Endothelial cell of hepatic sinusoid (primary cell): ENCODE measurements at regions not wholly inside any gene's neighbourhood (a gene's known extent, or its start where the extent isn't known, plus 50 kb on each side); places are given as distances from the start of the nearest gene placed in this dataset.
"Not testable (repeated sequence)": the region's sequence is repeated elsewhere in the genome, so short reads cannot be mapped to it uniquely, and the experiment has no call there.

Source experiments
- in situ Hi-C: cut with HindIII; loops from 2 replicates; pipeline ENCODE4 v1.10.0; 2017; ENCODE audit warnings: low sequenced_read_pairs

DNA sequence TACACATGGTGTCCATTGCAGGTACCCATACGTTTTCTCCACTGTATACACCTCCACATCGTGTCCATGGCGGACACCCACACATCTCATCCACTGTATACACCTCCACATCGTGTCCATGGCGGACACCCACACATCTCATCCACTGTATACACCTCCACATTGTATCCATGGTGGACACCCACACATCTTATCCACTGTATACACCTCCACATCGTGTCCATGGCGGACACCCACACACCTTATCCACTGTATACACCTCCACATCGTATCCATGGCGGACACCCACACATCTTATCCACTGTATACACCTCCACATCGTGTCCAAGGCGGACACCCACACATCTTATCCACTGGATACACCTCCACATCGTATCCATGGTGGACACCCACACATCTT, 50.4 kb upstream of the TTC34 start:
- in situ Hi-C loops: not testable (repeated sequence)

DNA sequence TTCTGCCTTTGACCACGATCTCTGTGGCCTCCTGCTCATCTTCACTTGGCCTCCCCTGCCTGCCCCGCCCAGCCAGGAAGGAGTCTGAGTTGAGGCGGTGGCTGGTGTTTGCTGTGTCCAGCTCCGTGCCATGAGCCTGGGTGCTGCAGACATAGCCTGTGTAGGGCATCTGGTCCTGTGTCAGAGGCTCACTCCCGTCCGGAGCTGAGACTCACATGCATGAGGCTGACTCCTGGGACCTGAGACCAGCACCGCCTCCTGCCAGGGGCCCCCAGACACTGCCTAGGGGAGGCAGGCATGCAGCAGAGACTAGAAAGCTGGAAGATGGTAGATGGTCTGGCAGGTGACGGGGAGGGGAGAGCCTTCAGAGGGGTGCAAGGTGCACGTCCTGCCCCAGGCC, 52.2 kb upstream of the TTC34 start:
- in situ Hi-C loops: no loop called here

DNA sequence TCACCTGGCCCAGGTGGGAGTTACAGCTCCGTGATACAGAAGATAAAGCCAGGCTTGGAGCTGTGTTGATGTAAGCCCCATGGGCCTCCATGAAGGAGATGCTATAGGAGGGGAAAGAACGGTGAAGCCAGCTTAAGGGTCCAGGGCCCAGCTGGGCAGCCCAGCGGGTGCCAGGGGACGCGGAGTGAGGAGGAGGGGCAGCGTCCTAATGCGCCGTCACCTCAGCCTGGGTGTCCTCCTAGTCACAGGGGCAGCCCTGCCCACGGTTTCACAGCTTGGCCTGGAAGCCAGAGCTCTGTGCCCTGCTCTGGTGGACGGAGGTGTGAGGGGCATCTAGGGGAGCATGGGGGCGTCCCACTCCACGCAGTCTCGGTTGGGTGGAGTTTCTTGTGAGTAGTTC, 52.7 kb upstream of the TTC34 start:
- in situ Hi-C loops: no loop called here

DNA sequence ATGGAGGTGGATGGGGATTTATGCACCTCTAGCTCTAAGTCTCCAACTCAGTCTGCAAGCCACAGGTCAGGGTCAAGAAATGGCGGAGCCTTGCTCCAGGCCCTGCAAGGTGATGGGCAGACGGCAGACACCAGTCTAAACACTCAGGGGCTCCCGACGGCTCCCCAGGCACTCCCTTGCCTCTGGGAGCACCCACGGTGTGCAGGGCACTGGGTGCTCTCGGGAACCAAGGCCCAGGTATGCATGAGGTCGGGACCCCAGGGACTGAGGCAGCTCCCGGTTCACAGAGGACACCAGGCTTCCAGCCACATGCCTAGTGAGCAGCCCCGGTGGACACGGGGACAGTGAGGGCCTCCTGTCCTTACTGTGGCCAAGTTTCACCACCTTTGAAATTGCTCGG, 53.1 kb upstream of the TTC34 start:
- in situ Hi-C loops: no loop called here

DNA sequence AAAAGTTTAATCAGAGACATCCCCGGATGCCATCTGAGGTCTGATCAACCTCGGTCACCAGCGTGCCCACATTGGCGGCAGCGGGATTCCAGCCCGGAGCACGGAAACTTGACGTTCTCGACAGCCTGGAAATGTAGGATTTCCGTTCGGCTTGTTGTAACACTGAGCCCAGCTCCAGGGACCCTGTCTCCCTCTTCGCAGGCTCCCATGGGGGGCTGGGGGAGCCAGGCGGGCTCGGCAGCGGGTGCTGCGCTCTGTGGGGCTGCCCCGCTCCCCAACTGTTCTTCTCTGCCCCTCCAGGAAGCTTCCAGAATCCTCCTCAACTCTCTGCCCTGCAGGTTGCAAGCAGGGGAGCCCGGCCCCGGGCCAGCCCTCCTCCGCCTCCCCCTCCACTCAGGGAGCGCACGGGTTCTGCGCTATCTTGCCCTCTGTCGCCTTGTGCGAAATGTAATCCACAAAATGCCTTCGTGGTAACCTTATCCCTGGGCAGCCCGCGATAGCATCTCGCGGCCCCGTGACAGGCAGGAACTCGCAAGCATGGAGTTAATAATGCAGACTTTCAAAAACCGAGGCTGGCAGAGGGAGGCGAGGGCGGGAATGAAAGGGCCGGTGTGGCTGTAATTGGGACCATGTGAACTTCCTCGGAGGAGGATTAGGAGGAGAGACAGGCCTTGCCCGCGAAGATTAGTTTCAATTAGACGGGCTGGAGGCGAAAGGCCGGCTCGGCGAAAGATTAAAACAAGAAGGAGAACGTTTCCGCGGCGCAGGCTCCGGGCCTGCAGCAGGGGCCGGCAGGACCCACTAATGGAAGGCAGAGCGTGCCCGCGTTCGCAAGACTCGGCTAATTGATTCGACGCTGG, 53.9 kb upstream of the TTC34 start:
- in situ Hi-C loops: no loop called here

DNA sequence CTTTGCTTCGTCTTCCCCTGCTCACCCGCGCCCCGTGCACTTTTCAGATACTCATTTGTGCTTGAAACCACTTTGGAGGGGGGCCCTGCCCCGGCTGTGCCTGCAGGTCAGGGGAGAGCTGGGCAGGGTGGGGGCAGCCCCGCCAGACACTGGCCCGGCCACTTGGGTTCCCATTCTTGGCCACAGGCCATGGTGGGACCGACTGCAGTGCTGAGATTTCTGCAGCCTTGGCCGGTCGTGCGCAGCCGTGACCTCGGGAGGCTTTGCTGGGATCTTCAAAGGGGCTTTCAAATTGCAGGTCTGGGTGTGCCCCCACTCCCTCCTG, 54.5 kb upstream of the TTC34 start:
- in situ Hi-C loops: no loop called here

DNA sequence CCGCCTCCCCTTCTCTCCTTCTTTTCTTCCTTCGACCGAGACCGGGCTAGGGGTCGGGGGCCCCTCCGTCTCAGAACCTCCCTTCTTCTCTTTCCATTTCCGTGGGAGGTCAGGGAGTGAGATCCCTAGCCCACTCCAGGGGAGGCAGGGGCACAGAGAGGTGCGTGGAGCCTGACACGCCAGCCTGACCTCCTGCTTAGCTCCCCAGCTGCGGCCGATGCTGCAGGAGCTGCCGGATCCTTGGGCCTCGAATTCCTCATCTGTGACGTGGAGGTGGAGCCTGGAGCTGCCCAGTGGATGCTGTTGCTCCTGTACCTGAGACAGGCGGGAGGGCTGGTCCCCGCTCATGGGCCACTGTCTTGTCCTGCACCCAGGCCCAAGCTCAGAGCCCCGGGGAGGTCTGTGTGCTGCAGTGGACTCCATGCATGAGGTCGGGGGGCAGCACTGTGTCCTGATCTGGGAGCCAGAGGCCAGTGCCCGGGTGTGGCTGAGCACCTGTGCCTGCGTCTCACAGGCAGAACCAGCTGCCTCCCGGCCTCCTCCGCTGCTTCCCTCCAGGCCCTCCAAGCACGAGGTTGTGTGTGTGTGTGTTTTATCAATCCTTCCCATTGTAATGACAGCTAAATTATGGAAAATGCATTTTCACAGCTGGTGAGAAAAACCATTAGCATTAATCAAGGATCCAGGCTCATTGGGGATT, 55.3 kb upstream of the TTC34 start:
- in situ Hi-C loops: no loop called here

DNA sequence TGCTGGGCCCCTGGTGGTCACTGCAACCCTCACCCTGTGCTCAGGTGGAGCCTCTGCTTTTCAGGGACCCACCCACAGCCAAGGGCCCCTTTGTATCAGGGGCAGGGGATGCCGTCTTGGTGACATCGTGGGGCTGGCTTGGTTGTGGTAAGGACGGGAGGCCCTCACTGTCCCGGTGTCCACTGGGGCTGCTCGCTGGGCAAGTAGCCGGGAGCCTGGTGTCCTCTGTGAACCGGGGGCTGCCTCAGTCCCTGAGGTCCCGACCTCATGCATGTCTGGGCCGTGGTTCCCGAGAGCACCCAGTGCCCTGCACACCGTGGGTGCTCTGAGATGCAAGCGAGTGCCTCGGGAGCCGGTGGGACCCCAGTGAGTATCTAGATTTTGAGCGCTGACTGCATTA, 56.0 kb upstream of the TTC34 start:
- in situ Hi-C loops: no loop called here

DNA sequence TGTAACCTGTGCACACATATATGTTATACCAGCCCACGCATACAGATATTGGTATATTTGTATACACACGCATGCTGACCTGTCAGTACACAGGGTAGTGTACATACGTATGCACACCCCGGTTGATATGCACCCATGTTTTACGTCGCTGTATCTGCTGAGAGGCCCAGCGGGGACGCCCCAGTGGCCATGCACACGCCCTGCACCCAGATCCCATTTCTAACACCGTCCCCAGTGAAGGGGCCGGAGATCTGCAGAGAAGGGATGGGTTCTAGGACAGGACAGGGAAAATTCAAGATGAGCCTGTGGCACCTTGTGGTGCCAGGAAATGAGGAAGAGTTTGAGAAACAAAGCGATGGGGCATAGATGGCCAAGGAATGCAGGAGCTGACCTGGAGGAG, 57.2 kb upstream of the TTC34 start:
- in situ Hi-C loops: no loop called here

DNA sequence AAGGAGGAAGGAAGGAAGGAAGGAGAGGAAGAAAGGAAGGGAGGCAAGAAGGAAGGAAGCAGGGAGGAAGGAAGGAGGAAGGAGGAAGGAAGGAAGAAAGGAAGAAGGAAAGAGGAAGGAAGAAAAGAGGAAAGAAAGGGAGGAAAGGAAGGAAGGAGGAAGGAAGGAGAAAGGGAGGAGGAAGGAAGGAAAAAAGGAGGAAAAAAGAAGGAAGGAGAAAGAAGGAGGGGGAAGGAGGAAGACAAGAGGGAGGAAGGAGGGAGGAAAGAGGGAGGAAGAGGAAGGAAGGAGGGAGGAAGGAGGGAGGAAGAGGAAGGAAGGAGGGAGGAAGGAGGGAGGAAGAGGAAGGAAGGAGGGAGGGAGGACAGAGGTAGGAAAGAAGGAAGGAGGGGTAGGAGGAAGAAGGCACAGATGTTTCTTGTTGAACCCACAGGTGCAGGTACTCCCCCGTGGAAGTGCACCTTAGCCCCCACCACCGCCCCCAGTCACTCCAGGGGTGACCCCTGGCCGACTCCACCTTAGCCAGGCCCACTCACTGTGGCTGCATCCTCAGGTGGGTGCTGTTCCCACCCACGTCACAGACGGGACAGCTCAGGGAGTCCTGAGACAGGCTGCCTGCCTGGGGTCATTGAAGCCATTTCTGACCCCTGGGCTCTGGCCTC, 57.9 kb upstream of the TTC34 start:
- in situ Hi-C loops: no loop called here

DNA sequence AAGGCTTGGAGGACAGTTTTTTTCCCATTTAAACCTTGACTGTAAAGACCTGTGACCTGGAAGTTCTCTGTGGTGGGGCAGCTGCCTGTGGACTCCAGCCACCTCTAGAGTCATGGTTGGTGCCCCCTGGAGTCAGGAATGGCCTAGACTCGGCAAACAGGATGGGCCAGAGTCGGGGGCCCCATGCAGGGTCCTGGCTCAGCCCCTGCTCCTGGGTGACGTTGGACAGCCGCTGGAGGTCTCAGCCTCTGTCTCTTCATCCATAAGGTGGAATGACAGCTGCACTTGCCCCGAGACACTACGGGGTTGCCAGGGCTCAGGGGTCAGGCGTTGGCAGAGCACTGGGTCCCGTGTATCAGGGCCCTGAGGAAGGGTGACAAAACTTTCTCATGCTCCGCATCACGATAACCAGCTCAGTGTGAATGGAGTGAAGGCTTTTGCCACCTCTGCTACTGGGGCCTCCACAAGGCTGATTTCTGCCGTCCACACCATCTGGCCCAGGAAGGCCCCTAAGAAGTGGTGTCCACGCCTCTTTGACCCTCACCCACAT, 58.5 kb upstream of the TTC34 start:
- in situ Hi-C loops: no loop called here

DNA sequence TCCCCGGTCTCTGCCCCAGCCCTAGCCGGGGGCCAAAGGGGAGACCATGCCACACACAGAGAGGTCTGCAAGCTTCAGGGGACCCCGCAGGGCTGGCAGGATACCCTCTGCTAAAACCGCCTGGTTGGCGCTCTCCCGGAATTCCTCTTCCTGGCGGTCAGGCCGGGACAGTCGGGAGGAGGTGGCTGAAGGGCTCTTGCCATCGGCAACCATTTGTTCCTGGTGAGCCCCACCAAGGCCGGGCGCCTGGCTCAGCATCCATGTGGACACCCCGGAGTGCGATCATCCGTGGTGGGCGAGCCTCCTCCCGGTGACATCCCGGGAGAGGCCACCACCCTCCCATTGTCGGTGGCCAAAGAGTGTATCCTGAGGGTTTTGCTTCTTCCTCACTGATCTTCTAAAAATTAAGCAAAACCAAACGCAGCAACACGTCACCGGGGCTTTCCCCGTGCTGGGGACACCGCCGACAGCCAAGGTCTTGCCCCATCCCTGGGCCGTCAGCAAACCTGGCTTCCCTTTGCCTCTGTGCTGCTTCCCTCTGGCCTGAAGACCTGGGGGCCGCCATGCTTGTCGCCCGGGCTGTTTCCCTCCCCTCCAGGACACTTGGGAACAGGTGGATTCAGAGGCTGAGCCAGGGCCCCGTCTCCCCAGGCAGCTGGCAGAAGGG, 59.1 kb upstream of the TTC34 start:
- in situ Hi-C loops: no loop called here

DNA sequence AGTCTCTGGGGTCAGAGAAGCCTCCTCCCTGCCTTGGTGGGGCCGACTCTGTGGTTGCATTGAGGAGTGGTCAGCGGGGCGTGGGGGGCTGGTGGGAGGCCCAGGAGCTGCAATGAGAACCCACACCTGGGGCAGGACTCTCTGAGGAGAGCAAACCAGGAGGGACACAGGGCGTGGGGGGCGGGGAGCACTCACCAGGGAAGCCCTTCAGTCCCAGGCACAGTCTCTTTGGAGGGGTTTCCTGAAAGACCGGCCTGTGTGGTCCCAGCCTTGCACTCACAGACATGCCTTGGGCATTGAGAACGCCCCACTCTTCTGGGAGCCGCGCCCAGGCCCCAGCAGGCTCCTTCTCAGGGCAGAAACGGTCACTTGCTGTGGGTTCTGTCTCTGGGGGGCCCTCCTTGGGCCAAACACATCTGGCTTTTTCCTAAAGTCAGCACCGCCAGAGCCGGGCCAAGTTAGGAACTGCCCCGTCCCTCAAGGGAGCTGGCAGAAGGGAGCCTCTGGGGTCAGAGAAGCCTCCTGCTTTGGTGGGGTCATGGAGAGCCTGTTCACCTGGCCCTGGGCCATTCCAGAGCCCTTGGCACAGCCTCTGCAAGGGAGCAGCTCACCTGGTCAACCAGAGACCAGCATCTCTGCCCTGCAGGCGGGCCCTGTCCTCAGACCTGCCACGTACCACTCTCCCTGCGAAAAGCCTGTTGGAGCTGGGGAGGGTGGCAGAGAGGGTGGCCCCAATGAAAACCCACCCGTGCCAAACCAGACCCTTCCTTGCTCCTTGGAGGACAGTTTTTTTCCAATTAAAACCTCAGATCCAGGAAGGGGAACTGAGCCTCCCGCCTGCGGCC, 59.9 kb upstream of the TTC34 start:
- in situ Hi-C loops: no loop called here

DNA sequence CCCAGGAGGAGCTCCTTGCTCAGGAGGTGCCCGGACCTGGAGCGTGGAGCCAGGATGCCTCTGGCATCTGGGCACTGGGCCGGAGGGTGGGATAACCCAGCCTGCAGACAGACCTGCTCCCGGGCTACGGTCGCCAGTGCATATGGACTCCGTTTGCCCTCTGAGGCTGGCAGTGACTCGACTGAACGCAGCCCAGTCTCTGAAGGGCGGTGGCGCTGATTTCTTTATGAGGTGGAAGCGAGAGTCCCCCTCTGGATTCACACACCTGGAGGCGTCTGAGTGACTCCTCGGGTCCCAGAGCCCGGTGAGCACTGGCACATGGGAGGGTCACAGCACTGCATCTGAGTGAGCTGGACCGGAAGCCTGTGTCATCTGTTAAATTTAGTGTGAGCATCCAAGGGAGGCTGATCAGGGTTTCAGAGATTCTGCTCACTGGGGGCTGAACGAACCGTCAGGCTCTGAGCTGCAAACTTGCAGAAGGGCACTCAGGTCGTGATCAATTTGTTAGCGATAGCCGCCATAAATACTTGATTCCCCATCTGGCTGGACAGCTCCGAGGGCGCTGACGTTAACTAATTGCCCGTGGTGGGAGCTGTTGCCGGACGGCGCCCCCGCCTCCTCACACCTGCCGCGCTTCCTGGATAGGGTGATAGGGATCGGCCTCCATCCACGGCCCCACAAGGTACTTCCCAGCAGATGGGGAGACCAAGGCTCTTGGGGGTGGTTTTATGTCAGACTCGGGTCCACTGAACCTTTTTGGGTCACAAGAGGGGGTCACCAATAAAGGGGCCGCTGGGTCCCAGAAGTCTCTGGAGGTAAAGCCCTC, 60.7 kb upstream of the TTC34 start:
- in situ Hi-C loops: no loop called here

DNA sequence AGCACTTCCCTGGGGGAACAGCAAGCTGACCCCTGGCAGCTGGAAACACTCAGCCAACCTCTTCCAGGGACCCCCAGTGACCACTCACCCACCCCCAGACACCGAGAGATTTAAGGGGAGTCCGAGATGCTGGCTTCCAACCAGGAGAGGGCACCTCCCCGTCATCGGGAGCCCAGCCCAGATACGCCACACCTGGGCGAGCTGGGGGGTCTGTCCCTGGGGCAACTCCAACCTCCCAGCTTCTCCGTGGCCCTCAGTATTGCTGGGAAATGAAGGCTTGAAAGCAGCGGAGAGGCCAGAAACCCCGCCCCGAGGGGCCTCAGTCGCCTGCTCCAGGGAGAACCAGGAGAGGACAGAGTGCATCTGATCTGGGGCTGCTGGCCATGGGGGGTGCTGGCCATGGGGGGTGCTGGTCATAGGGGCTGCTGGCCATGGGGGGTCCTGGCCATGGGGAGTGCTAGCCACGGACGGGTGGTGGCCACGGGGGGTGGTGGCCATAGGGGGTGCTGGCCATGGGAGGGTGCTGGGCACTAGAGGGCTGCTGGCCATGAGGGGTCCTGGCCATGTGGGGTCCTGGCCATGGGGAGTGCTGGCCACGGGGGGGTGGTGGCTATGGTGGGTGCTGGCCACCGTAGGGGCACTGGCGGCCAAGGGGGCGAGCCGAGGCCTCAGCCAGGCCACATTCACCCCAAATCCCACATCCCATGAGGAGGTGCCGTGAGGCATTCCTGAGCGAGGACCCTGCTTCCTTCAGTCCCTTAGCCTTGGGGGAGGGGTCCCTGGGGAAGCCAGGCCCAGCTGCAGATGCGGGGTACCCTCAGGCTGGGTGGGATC, 61.5 kb upstream of the TTC34 start:
- in situ Hi-C loops: no loop called here

DNA sequence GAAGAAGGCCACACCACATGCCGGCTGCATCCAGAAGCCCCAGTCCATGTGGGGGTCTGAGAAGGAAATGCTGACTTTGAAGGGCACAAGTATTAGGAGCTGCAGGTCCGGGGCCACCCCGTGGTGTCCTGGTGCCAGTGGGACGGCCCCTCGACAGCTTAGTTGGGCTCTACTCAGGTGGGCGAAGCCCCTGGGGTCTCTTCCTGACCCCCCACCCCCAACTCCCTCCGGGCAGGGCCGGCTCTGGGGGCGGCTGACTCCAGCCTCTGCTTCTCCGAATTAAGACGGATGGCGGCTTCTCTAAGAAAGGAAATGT, 62.1 kb upstream of the TTC34 start:
- in situ Hi-C loops: no loop called here

DNA sequence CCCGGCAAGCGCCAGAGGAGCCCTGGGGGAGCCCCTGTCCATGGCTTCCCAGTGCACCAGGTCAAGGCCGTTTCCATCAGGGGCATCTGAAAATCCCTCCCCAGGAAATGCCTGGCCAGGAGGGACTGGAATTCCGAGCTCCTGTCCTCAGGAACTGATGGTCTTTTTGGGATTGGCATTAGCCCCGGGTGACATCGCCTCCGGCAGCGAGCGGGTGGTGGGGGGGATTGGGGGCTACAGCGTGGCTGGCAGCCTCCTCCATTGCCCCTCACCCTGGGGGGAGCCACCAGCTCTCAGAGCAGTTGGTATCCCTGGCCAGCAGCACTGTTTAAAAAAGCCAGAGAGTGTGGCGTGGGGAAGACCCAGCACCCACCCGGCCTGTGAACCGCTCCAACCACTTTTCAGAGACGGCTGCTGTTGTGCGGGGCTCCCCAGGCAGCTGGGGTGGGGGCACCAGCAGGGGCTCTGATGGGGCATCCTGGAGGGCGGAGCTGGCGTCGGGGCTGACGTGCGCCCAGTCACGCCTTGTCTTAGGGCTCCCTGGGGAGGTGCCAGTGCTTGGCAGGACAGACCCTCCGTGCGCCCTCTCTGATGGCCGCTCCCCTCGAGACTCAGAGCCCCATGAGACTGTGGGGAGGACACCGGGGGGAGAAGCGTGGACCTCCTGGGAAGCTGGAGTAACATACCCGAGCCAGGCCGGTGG, 62.9 kb upstream of the TTC34 start:
- in situ Hi-C loops: no loop called here

DNA sequence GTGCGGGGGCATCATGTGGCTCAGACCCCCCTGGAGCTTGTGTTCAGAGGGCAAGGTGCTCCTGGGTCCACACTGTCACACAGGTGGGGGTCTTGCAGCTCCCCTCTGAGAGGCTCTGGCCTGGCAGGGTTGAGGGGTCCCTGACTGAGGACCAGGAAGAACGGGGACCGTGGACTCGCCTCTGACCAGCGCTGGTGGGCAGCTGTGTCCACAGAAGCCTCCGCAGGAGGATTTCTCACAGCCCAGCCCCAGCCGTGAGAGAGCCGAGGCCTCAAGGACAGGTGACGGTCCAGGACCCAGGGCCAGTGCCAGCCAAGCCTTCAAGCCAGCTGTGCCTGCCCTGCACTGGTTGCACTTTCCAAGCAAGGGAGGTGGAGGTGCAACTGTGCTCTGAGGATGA, 63.5 kb upstream of the TTC34 start:
- in situ Hi-C loops: no loop called here
